CD4-positive, alpha-beta T cell (primary cell): ENCODE measurements at regions not wholly inside any gene's neighbourhood (a gene's known extent, or its start where the extent isn't known, plus 50 kb on each side); places are given as distances from the start of the nearest gene placed in this dataset.

Source experiments
- ATAC-seq: fragments of 200-7000 bp; cut with Tn5 transposase; one replicate; pipeline ENCODE4 v1.10.0; 2022; ENCODE audit warnings: mild to moderate bottlenecking; ENCODE audit not compliant: poor library complexity
- CTCF ChIA-PET: fragments of 350-600 bp; sonication (Branson Sonifier 250); formaldehyde crosslinking; loops from one replicate; lab custom pipeline; 2021; ENCODE audit warnings: antibody characterized with exemption, inconsistent platforms; lab: Charles Lee
- POLR2A ChIA-PET: fragments of 350-600 bp; sonication (Branson Sonifier 250); formaldehyde crosslinking; loops from one replicate; lab custom pipeline; 2021; ENCODE audit warnings: antibody characterized with exemption, inconsistent platforms; lab: Charles Lee
- DNase-seq, 14 experiments: peaks; one replicate each; pipeline ENCODE4 v3.0.0-alpha.2; 2013 to 2020; ENCODE audit warnings: mixed read lengths in 2 of 14
- H3K27ac ChIP-seq, 2 donors: one replicate each; pipeline versions ENCODE4 v1.5.1 to v1.7.0; 2013; ENCODE audit warnings: low read length in 2 of 2, low read depth in 1 of 2, mild to moderate bottlenecking in 1 of 2
- H3K27me3 ChIP-seq, 2 experiments: 1 replicate in 1 of 2; 2 replicates in 1 of 2; pipeline versions ENCODE4 v1.6.1 to v1.7.0; 2013; ENCODE audit warnings: low read length in 2 of 2, control low read depth in 1 of 2, mild to moderate bottlenecking in 1 of 2, moderate library complexity in 1 of 2; ENCODE audit not compliant: insufficient read depth in 2 of 2, control insufficient read depth in 1 of 2
- H3K36me3 ChIP-seq: one replicate; pipeline ENCODE4 v1.6.1; 2013; ENCODE audit warnings: low read length, control low read depth; ENCODE audit not compliant: insufficient read depth
- H3K4me1 ChIP-seq: one replicate; pipeline ENCODE4 v1.6.1; 2013; ENCODE audit warnings: low read length, control low read depth; ENCODE audit not compliant: insufficient read depth
- H3K4me3 ChIP-seq: one replicate; pipeline ENCODE4 v1.5.1; 2013; ENCODE audit warnings: mild to moderate bottlenecking, low read length, moderate library complexity
- H3K9me3 ChIP-seq, 2 experiments: 1 replicate in 1 of 2; 2 replicates in 1 of 2; pipeline versions ENCODE4 v1.6.1 to v1.7.0; 2013; ENCODE audit warnings: low read length in 2 of 2, mild to moderate bottlenecking in 2 of 2, control low read depth in 1 of 2, moderate library complexity in 1 of 2; ENCODE audit not compliant: control insufficient read depth in 1 of 2, insufficient read depth in 1 of 2
- H3K27ac Mint-ChIP-seq: one replicate; pipeline ENCODE4 v1.8.0; 2020; ENCODE audit warnings: mixed read lengths
- H3K27me3 Mint-ChIP-seq: one replicate; pipeline ENCODE4 v1.8.0; 2021; ENCODE audit warnings: mixed read lengths
- H3K36me3 Mint-ChIP-seq: one replicate; pipeline ENCODE4 v1.8.0; 2021; ENCODE audit warnings: low read depth, mixed read lengths
- H3K4me1 Mint-ChIP-seq: one replicate; pipeline ENCODE4 v1.8.0; 2021; ENCODE audit warnings: low read depth, mixed read lengths
- H3K4me3 Mint-ChIP-seq: one replicate; pipeline ENCODE4 v1.8.0; 2020; ENCODE audit warnings: mild to moderate bottlenecking, mixed read lengths
- H3K9me3 Mint-ChIP-seq: one replicate; pipeline ENCODE4 v1.8.0; 2020; ENCODE audit warnings: mixed read lengths
- intact Hi-C, 2 experiments: fragments of 100-400 bp; cut with DNase I in 1 of 2; cut with micrococcal nuclease in 1 of 2; formaldehyde crosslinking; loops; one replicate each; pipeline versions ENCODE4 v1.15.1 to v1.9.0; 2023 to 2025; cut with DNase I, micrococcal nuclease
- TF ChIP-seq, protein P1 (sequence below): fragments of 200-600 bp; IDR thresholded peaks from one replicate; pipeline ENCODE4 v1.8.0; 2022; ENCODE audit warnings: antibody characterized with exemption, mild to moderate bottlenecking

DNA sequence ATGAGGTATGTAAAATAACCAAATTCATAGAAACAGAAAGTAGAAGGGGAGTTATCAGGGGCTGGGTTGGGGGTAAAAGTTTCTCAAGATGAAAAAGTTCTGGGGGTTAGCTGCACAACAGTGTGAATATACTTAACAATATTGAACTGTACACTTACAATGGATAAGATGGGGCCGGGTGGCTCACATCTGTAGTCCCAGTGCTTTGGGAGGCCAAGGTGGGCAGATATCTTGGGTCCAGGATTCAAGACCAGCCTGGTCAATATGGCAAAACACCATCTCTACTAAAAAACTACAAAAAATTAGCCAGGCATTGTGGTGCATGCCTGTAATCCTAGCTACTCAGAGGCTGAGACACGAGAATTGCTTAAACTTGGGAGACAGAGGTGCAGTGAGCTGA is 274.3 kb downstream of the TJP1 start:
- no peak overlapping the region for H3K27ac Mint-ChIP-seq
- intact Hi-C loops = no loop called here
- H3K9me3 Mint-ChIP-seq = peaks cover 11% of the 10 kb centered on the region
- ChIA-PET CTCF (no interaction called here), POLR2A (no interaction called here)
- H3K4me3 Mint-ChIP-seq = no peak overlapping the region
- Histone ChIP-seq H3K27ac (no peak overlapping the region), H3K9me3 (peaks cover 6 to 13% of the 10 kb centered on the region in 2 experiments), H3K4me1 (no peaks in the 10 kb centered on the region), H3K36me3 (no peaks in the 10 kb centered on the region), H3K4me3 (no peak overlapping the region), H3K27me3 (no peaks in the 10 kb centered on the region)
- TF ChIP-seq, protein P1, sequence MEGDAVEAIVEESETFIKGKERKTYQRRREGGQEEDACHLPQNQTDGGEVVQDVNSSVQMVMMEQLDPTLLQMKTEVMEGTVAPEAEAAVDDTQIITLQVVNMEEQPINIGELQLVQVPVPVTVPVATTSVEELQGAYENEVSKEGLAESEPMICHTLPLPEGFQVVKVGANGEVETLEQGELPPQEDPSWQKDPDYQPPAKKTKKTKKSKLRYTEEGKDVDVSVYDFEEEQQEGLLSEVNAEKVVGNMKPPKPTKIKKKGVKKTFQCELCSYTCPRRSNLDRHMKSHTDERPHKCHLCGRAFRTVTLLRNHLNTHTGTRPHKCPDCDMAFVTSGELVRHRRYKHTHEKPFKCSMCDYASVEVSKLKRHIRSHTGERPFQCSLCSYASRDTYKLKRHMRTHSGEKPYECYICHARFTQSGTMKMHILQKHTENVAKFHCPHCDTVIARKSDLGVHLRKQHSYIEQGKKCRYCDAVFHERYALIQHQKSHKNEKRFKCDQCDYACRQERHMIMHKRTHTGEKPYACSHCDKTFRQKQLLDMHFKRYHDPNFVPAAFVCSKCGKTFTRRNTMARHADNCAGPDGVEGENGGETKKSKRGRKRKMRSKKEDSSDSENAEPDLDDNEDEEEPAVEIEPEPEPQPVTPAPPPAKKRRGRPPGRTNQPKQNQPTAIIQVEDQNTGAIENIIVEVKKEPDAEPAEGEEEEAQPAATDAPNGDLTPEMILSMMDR = no peak
- no peak for ATAC-seq
- H3K36me3 Mint-ChIP-seq = no peaks in the 10 kb centered on the region
- H3K4me1 Mint-ChIP-seq = no peaks in the 10 kb centered on the region
- peaks cover 9% of the 10 kb centered on the region for H3K27me3 Mint-ChIP-seq
- no peak for DNase-seq

DNA sequence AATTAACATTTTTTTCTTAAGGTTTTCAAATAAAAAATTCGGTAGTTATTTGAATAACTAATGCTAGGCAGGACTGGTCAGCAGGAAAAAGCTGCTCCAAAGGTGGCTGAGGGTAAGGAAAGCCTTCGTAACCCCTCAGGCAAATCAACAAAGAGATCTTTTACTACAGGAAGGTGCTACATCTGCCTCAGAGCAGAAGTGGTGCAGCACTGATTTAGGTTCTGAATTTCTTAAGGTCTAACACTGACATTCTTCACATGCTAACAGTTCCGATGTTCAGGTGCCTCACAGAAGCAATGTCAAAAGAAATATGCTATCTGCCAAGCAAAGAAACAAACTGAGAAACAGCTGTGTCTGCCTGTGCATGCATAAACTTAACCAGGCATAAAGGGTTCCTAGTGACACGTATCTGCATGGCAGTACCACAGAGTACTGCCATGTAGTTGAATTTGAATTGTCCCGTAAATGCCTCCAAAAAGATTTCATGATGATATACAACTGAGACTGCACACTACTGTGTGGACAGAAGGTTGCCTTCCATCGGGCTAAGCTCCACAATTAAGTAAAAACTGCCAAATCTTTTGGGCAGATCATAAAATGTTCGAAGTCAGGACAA is 275.0 kb upstream of the NSMCE3 start:
- Mint-ChIP-seq H3K4me1 (no peaks in the 10 kb centered on the region), H3K27ac (no peak overlapping the region), H3K36me3 (no peaks in the 10 kb centered on the region), H3K4me3 (no peak overlapping the region), H3K27me3 (peaks cover 30% of the 10 kb centered on the region), H3K9me3 (peaks cover 13% of the 10 kb centered on the region)
- ChIA-PET POLR2A (no interaction called here), CTCF (no interaction called here)
- TF ChIP-seq, protein P1 = no peak
- Histone ChIP-seq H3K9me3 (peaks cover 6 to 20% of the 10 kb centered on the region in 2 experiments), H3K36me3 (no peaks in the 10 kb centered on the region), H3K27ac (no peak overlapping the region), H3K27me3 (no peaks in the 10 kb centered on the region), H3K4me3 (no peak overlapping the region), H3K4me1 (no peaks in the 10 kb centered on the region)
- no peak for ATAC-seq
- intact Hi-C loops = no loop called here
- no peak for DNase-seq

DNA sequence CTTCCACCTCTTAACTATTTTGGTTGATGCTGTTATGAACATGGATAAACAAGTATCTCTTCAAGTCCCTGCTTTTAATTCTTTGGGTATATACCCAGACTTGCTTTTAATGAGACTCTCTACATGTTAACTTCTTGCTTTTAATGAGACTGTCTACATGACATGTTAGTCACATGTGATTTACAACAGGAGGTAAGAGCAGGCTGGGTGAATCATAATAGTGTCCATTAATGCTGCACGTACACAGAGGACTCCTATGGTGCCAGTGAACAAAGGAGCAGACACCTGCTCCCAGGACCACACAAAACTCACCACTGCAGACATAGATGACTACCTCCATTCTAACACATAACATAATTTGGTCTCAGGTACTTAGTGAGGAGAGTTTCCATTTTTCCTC is 273.4 kb upstream of the NSMCE3 start:
- ATAC-seq (no peak), DNase-seq (no peak)
- Mint-ChIP-seq H3K4me3 (no peak overlapping the region), H3K36me3 (no peaks in the 10 kb centered on the region), H3K27me3 (peaks cover 37% of the 10 kb centered on the region), H3K9me3 (peaks cover 13% of the 10 kb centered on the region), H3K27ac (no peak overlapping the region), H3K4me1 (no peaks in the 10 kb centered on the region)
- CTCF ChIA-PET = no interaction called here
- Histone ChIP-seq H3K4me1 (no peaks in the 10 kb centered on the region), H3K27ac (no peak overlapping the region), H3K4me3 (no peak overlapping the region), H3K36me3 (no peaks in the 10 kb centered on the region), H3K9me3 (peaks cover 6 to 20% of the 10 kb centered on the region in 2 experiments), H3K27me3 (no peaks in the 10 kb centered on the region)
- POLR2A ChIA-PET = no interaction called here
- TF ChIP-seq, protein P1 = no peak
- intact Hi-C loops = no loop called here
